Osteocyte (in vitro differentiated cells): ENCODE measurements at regions not wholly inside any gene's neighbourhood (a gene's known extent, or its start where the extent isn't known, plus 50 kb on each side); places are given as distances from the start of the nearest gene placed in this dataset.
"Not testable (repeated sequence)": the region's sequence is repeated elsewhere in the genome, so short reads cannot be mapped to it uniquely, and the experiment has no call there.

Experiments used
- DNase-seq: peaks from one replicate; pipeline ENCODE4 v3.0.0; 2021; ENCODE audit warnings: mixed read lengths; ENCODE audit not compliant: unreplicated experiment; ENCODE audit errors: extremely low spot score
- H3K27ac Mint-ChIP-seq: one replicate; pipeline ENCODE4 v1.8.0; 2021; ENCODE audit warnings: mild to moderate bottlenecking, mixed read lengths; ENCODE audit not compliant: unreplicated experiment
- H3K27me3 Mint-ChIP-seq: one replicate; pipeline ENCODE4 v1.8.0; 2021; ENCODE audit warnings: mixed read lengths; ENCODE audit not compliant: unreplicated experiment
- H3K36me3 Mint-ChIP-seq: one replicate; pipeline ENCODE4 v1.8.0; 2021; ENCODE audit warnings: mixed read lengths; ENCODE audit not compliant: unreplicated experiment
- H3K4me1 Mint-ChIP-seq: one replicate; pipeline ENCODE4 v1.8.0; 2021; ENCODE audit warnings: mixed read lengths; ENCODE audit not compliant: unreplicated experiment
- H3K4me3 Mint-ChIP-seq: one replicate; pipeline ENCODE4 v1.8.0; 2021; ENCODE audit warnings: mild to moderate bottlenecking, moderate library complexity, mixed read lengths; ENCODE audit not compliant: unreplicated experiment
- H3K9me3 Mint-ChIP-seq: one replicate; pipeline ENCODE4 v1.8.0; 2021; ENCODE audit warnings: mixed read lengths; ENCODE audit not compliant: unreplicated experiment
- CTCF ChIP-seq: fragments of 200-600 bp; sonication (generic); IDR thresholded peaks from 2 replicates; pipeline ENCODE4 v1.5.0; 2021; ENCODE audit warnings: antibody characterized with exemption, mild to moderate bottlenecking, moderate library complexity

- Mint-ChIP-seq H3K36me3 (no peaks in the 10 kb centered on the region), H3K9me3 (peaks cover 32% of the 10 kb centered on the region), H3K4me3 (no peak overlapping the region), H3K4me1 (no peaks in the 10 kb centered on the region), H3K27ac (no peak overlapping the region), H3K27me3 (no peaks in the 10 kb centered on the region)
- no peak for DNase-seq
- TF ChIP-seq CTCF = no peak
Observed at GRCh38 chr12:34151019-34151418, 128.7 kb downstream of the ALG10 start.

GRCh38 chr12:34163443-34163842 is 141.1 kb downstream of the ALG10 start:
- H3K27me3 Mint-ChIP-seq = no peaks in the 10 kb centered on the region
- peaks cover 36% of the 10 kb centered on the region for H3K9me3 Mint-ChIP-seq
- no peaks in the 10 kb centered on the region for H3K36me3 Mint-ChIP-seq
- DNase-seq = no peak
- no peak for TF ChIP-seq CTCF
- H3K27ac Mint-ChIP-seq = no peak overlapping the region
- no peak overlapping the region for H3K4me3 Mint-ChIP-seq
- H3K4me1 Mint-ChIP-seq = no peaks in the 10 kb centered on the region

- H3K36me3 Mint-ChIP-seq = no peaks in the 10 kb centered on the region
- H3K4me1 Mint-ChIP-seq = no peaks in the 10 kb centered on the region
- no peak overlapping the region for H3K27ac Mint-ChIP-seq
- no peak for DNase-seq
- no peaks in the 10 kb centered on the region for H3K27me3 Mint-ChIP-seq
- no peak for TF ChIP-seq CTCF
- peaks cover 32% of the 10 kb centered on the region for H3K9me3 Mint-ChIP-seq
- H3K4me3 Mint-ChIP-seq = no peak overlapping the region
Observed at GRCh38 chr12:34166427-34167060, 144.2 kb downstream of the ALG10 start.

GRCh38 chr12:34168507-34168906 is 146.2 kb downstream of the ALG10 start:
- H3K27ac Mint-ChIP-seq, H3K4me1 Mint-ChIP-seq, H3K36me3 Mint-ChIP-seq, H3K27me3 Mint-ChIP-seq, H3K4me3 Mint-ChIP-seq, DNase-seq: not testable (repeated sequence)
- H3K9me3 Mint-ChIP-seq = peaks cover 44% of the 10 kb centered on the region

- H3K9me3 Mint-ChIP-seq = peaks cover 53% of the 10 kb centered on the region
- no peak for DNase-seq
- no peaks in the 10 kb centered on the region for H3K27me3 Mint-ChIP-seq
- no peaks in the 10 kb centered on the region for H3K4me1 Mint-ChIP-seq
- H3K36me3 Mint-ChIP-seq = no peaks in the 10 kb centered on the region
- H3K27ac Mint-ChIP-seq = no peak overlapping the region
- TF ChIP-seq CTCF = no peak
- no peak overlapping the region for H3K4me3 Mint-ChIP-seq
Observed at GRCh38 chr12:34186492-34186891, 164.2 kb downstream of the ALG10 start.

- no peaks in the 10 kb centered on the region for H3K27me3 Mint-ChIP-seq
- no peak for DNase-seq
- no peaks in the 10 kb centered on the region for H3K36me3 Mint-ChIP-seq
- no peaks in the 10 kb centered on the region for H3K4me1 Mint-ChIP-seq
- TF ChIP-seq CTCF = no peak
- H3K9me3 Mint-ChIP-seq = peaks cover 51% of the 10 kb centered on the region
- no peak overlapping the region for H3K4me3 Mint-ChIP-seq
- no peak overlapping the region for H3K27ac Mint-ChIP-seq
Observed at GRCh38 chr12:34188974-34189373, 166.7 kb downstream of the ALG10 start.
